Activated CD8-positive, alpha-beta T cell treated with anti-CD3 and anti-CD28 coated beads, Interleukin-2, amount 10 ng/mL, durations not matched to agents 7 days and 5 days (primary cell): ENCODE measurements at regions not wholly inside any gene's neighbourhood (a gene's known extent, or its start where the extent isn't known, plus 50 kb on each side); places are given as distances from the start of the nearest gene placed in this dataset.

Experiments used
- ATAC-seq: fragments of 150-1000 bp; cut with Tn5 transposase; one replicate; pipeline ENCODE4 v1.10.0; 2021; ENCODE audit warnings: moderate library complexity
- CTCF ChIA-PET: fragments of 350-600 bp; sonication (Branson Sonifier 250); formaldehyde crosslinking; loops from one replicate; lab custom pipeline; 2021; ENCODE audit warnings: antibody characterized with exemption; lab: Charles Lee
- POLR2A ChIA-PET: fragments of 350-600 bp; sonication (Branson Sonifier 250); formaldehyde crosslinking; loops from one replicate; lab custom pipeline; 2021; ENCODE audit warnings: antibody characterized with exemption; lab: Charles Lee
- DNase-seq: peaks from one replicate; pipeline ENCODE4 v3.0.0-alpha.2; 2020
- H3K27ac Mint-ChIP-seq: one replicate; pipeline ENCODE4 v1.8.0; 2021; ENCODE audit warnings: mild to moderate bottlenecking, mixed read lengths
- H3K27me3 Mint-ChIP-seq: one replicate; pipeline ENCODE4 v1.8.0; 2021; ENCODE audit warnings: low read depth, mixed read lengths
- H3K36me3 Mint-ChIP-seq: one replicate; pipeline ENCODE4 v1.8.0; 2021; ENCODE audit warnings: low read depth, mixed read lengths
- H3K4me1 Mint-ChIP-seq: one replicate; pipeline ENCODE4 v1.8.0; 2021; ENCODE audit warnings: low read depth, mixed read lengths
- H3K4me3 Mint-ChIP-seq: one replicate; pipeline ENCODE4 v1.8.0; 2021; ENCODE audit warnings: mild to moderate bottlenecking, mixed read lengths
- H3K9me3 Mint-ChIP-seq: one replicate; pipeline ENCODE4 v1.8.0; 2022; ENCODE audit warnings: mixed read lengths; ENCODE audit not compliant: insufficient read depth

GRCh38 chr6:9009931-9010330 is 574.6 kb upstream of the SLC35B3 start:
- no peak overlapping the region for H3K27ac Mint-ChIP-seq
- H3K9me3 Mint-ChIP-seq = no peaks in the 10 kb centered on the region
- CTCF ChIA-PET = no interaction called here
- H3K4me3 Mint-ChIP-seq = no peak overlapping the region
- H3K27me3 Mint-ChIP-seq = no peaks in the 10 kb centered on the region
- no peaks in the 10 kb centered on the region for H3K36me3 Mint-ChIP-seq
- POLR2A ChIA-PET = no interaction called here
- no peak for DNase-seq
- no peaks in the 10 kb centered on the region for H3K4me1 Mint-ChIP-seq
- no peak for ATAC-seq

- Mint-ChIP-seq H3K36me3 (no peaks in the 10 kb centered on the region), H3K27ac (no peak overlapping the region), H3K4me3 (no peak overlapping the region), H3K9me3 (no peaks in the 10 kb centered on the region), H3K27me3 (no peaks in the 10 kb centered on the region), H3K4me1 (no peaks in the 10 kb centered on the region)
- CTCF ChIA-PET = no interaction called here
- ATAC-seq (no peak), DNase-seq (no peak)
- POLR2A ChIA-PET = no interaction called here
Observed at GRCh38 chr6:9007027-9007426, 571.7 kb upstream of the SLC35B3 start.

- no peaks in the 10 kb centered on the region for H3K9me3 Mint-ChIP-seq
- ChIA-PET CTCF (no interaction called here), POLR2A (no interaction called here)
- no peaks in the 10 kb centered on the region for H3K36me3 Mint-ChIP-seq
- H3K4me3 Mint-ChIP-seq = no peak overlapping the region
- ATAC-seq = no peak
- no peak for DNase-seq
- no peak overlapping the region for H3K27ac Mint-ChIP-seq
- H3K4me1 Mint-ChIP-seq = no peaks in the 10 kb centered on the region
- H3K27me3 Mint-ChIP-seq = no peaks in the 10 kb centered on the region
Observed at GRCh38 chr6:9002833-9003232, 567.5 kb upstream of the SLC35B3 start.

- H3K27me3 Mint-ChIP-seq = no peaks in the 10 kb centered on the region
- CTCF ChIA-PET = no interaction called here
- no peaks in the 10 kb centered on the region for H3K4me1 Mint-ChIP-seq
- no peak for ATAC-seq
- H3K9me3 Mint-ChIP-seq = no peaks in the 10 kb centered on the region
- POLR2A ChIA-PET = no interaction called here
- no peak overlapping the region for H3K27ac Mint-ChIP-seq
- H3K36me3 Mint-ChIP-seq = no peaks in the 10 kb centered on the region
- no peak overlapping the region for H3K4me3 Mint-ChIP-seq
- no peak for DNase-seq
Observed at GRCh38 chr6:8995156-8995555, 559.8 kb upstream of the SLC35B3 start.

- Mint-ChIP-seq H3K27ac (no peak overlapping the region), H3K36me3 (no peaks in the 10 kb centered on the region), H3K27me3 (no peaks in the 10 kb centered on the region), H3K9me3 (no peaks in the 10 kb centered on the region), H3K4me3 (no peak overlapping the region), H3K4me1 (no peaks in the 10 kb centered on the region)
- ChIA-PET CTCF (interaction anchor here (2.1 kb wide), 1 partner anchor 10 kb away, joined by 7 read pairs; no protein-coding TSS in a partner anchor), POLR2A (no interaction called here)
- no peak for DNase-seq
- no peak for ATAC-seq
Observed at GRCh38 chr6:8993111-8993510, 557.8 kb upstream of the SLC35B3 start.

- DNase-seq = no peak
- Mint-ChIP-seq H3K27me3 (no peaks in the 10 kb centered on the region), H3K4me1 (no peaks in the 10 kb centered on the region), H3K36me3 (no peaks in the 10 kb centered on the region), H3K27ac (no peak overlapping the region), H3K4me3 (no peak overlapping the region), H3K9me3 (no peaks in the 10 kb centered on the region)
- ATAC-seq = no peak
- CTCF ChIA-PET = interaction anchor here (2.1 kb wide), 1 partner anchor 9 kb away, joined by 7 read pairs; no protein-coding TSS in a partner anchor
- POLR2A ChIA-PET = no interaction called here
Observed at GRCh38 chr6:8991844-8992243, 556.5 kb upstream of the SLC35B3 start.

- POLR2A ChIA-PET = no interaction called here
- Mint-ChIP-seq H3K27ac (no peak overlapping the region), H3K27me3 (no peaks in the 10 kb centered on the region), H3K36me3 (no peaks in the 10 kb centered on the region), H3K9me3 (no peaks in the 10 kb centered on the region), H3K4me3 (no peak overlapping the region), H3K4me1 (no peaks in the 10 kb centered on the region)
- CTCF ChIA-PET = no interaction called here
- ATAC-seq (no peak), DNase-seq (no peak)
Observed at GRCh38 chr6:8990075-8990474, 554.7 kb upstream of the SLC35B3 start.

GRCh38 chr6:8983202-8983688 is 547.9 kb upstream of the SLC35B3 start:
- Mint-ChIP-seq H3K4me1 (no peaks in the 10 kb centered on the region), H3K36me3 (no peaks in the 10 kb centered on the region), H3K27ac (no peak overlapping the region), H3K9me3 (no peaks in the 10 kb centered on the region), H3K27me3 (no peaks in the 10 kb centered on the region), H3K4me3 (no peak overlapping the region)
- peak; percentile 65 for DNase-seq
- peak; percentile 79 for ATAC-seq
- CTCF ChIA-PET = interaction anchor here (0.6 to 1.5 kb wide), 11 partner anchors 9 to 1452 kb away, joined by 3 to 8 read pairs (median 3); no protein-coding TSS in a partner anchor
- POLR2A ChIA-PET = no interaction called here

- no peaks in the 10 kb centered on the region for H3K4me1 Mint-ChIP-seq
- no peak overlapping the region for H3K27ac Mint-ChIP-seq
- ChIA-PET POLR2A (no interaction called here), CTCF (interaction anchor here (0.7 to 1.5 kb wide), 8 partner anchors 9 to 1453 kb away, joined by 3 to 8 read pairs (median 4); no protein-coding TSS in a partner anchor)
- DNase-seq (no peak), ATAC-seq (no peak)
- no peak overlapping the region for H3K4me3 Mint-ChIP-seq
- no peaks in the 10 kb centered on the region for H3K27me3 Mint-ChIP-seq
- no peaks in the 10 kb centered on the region for H3K9me3 Mint-ChIP-seq
- no peaks in the 10 kb centered on the region for H3K36me3 Mint-ChIP-seq
Observed at GRCh38 chr6:8982668-8983067, 547.3 kb upstream of the SLC35B3 start.

- H3K4me3 Mint-ChIP-seq = no peak overlapping the region
- POLR2A ChIA-PET = no interaction called here
- peaks cover 9% of the 10 kb centered on the region for H3K9me3 Mint-ChIP-seq
- no peaks in the 10 kb centered on the region for H3K4me1 Mint-ChIP-seq
- no peak overlapping the region for H3K27ac Mint-ChIP-seq
- ATAC-seq (no peak), DNase-seq (no peak)
- CTCF ChIA-PET = interaction anchor here (0.8 to 1.0 kb wide), 2 partner anchors 10 kb away, joined by 3 read pairs; no protein-coding TSS in a partner anchor
- no peaks in the 10 kb centered on the region for H3K36me3 Mint-ChIP-seq
- H3K27me3 Mint-ChIP-seq = no peaks in the 10 kb centered on the region
Observed at GRCh38 chr6:8973395-8973794, 538.0 kb upstream of the SLC35B3 start.

GRCh38 chr6:8969747-8970146 is 534.4 kb upstream of the SLC35B3 start:
- ChIA-PET CTCF (interaction anchor here (1.1 kb wide), 1 partner anchor 13 kb away, joined by 3 read pairs; no protein-coding TSS in a partner anchor), POLR2A (no interaction called here)
- DNase-seq (no peak), ATAC-seq (no peak)
- H3K36me3 Mint-ChIP-seq = no peaks in the 10 kb centered on the region
- H3K27me3 Mint-ChIP-seq = no peaks in the 10 kb centered on the region
- no peaks in the 10 kb centered on the region for H3K4me1 Mint-ChIP-seq
- H3K4me3 Mint-ChIP-seq = no peak overlapping the region
- no peak overlapping the region for H3K27ac Mint-ChIP-seq
- peaks cover 15% of the 10 kb centered on the region for H3K9me3 Mint-ChIP-seq

- DNase-seq (no peak), ATAC-seq (no peak)
- H3K36me3 Mint-ChIP-seq = no peaks in the 10 kb centered on the region
- H3K9me3 Mint-ChIP-seq = no peaks in the 10 kb centered on the region
- no peak overlapping the region for H3K4me3 Mint-ChIP-seq
- POLR2A ChIA-PET = no interaction called here
- H3K27ac Mint-ChIP-seq = no peak overlapping the region
- CTCF ChIA-PET = no interaction called here
- H3K27me3 Mint-ChIP-seq = no peaks in the 10 kb centered on the region
- H3K4me1 Mint-ChIP-seq = no peaks in the 10 kb centered on the region
Observed at GRCh38 chr6:8958894-8959511, 523.7 kb upstream of the SLC35B3 start.
